ENCODE measurements at regions not wholly inside any gene's neighbourhood (a gene's known extent, or its start where the extent isn't known, plus 50 kb on each side); places are given as distances from the start of the nearest gene placed in this dataset.
"Not testable (repeated sequence)": the region's sequence is repeated elsewhere in the genome, so short reads cannot be mapped to it uniquely, and the experiment has no call there.

DNA sequence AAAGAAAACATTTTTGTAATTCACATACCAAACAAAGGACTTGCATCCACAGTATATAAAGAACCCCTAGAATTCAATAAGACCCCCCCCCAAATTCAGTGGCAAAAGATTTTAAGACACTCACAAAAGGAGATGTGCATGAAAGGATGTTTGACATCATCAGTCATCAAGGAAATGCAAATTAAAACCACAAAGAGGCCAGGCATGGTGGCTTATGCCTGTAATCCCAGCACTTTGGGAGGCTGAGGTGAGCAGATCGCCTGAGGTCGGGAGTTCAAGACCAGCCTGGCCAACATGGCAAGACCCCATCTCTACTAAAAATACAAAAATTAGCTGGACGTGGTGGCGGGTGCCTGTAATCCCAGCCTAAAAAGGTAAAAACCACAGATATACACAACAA, 61.3 kb downstream of the AIPL1 start:
- not testable (repeated sequence) for H3K36me3 ChIP-seq (ENCODE audit: insufficient read depth, low read length); H3K9me3 ChIP-seq (ENCODE audit: low read length)

GRCh38 chr17:6366221-6366666, 68.7 kb downstream of the AIPL1 start:
- no peak overlapping the region for H2AFZ ChIP-seq (ENCODE audit: low read depth, low read length)
- no peaks in the 10 kb centered on the region for H3K9me3 ChIP-seq (ENCODE audit: low read length)
- no peaks in the 10 kb centered on the region for H3K4me1 ChIP-seq (ENCODE audit: insufficient read depth, low read length)
- no peak overlapping the region for H3K4me3 ChIP-seq (ENCODE audit: low read length)
- no peaks in the 10 kb centered on the region for H3K36me3 ChIP-seq (ENCODE audit: insufficient read depth, low read length)
- no peaks in the 10 kb centered on the region for H3K27me3 ChIP-seq (ENCODE audit: insufficient read depth, low read length)

More for the DNA sequence above, 61.3 kb downstream of the AIPL1 start:
- H3K4me3 ChIP-seq (ENCODE audit: low read length); H2AFZ ChIP-seq (ENCODE audit: low read depth, low read length); H3K27me3 ChIP-seq (ENCODE audit: insufficient read depth, low read length): not testable (repeated sequence)
- H3K4me1 ChIP-seq (ENCODE audit: insufficient read depth, low read length): peaks cover 29% of the 10 kb centered on the region

DNA sequence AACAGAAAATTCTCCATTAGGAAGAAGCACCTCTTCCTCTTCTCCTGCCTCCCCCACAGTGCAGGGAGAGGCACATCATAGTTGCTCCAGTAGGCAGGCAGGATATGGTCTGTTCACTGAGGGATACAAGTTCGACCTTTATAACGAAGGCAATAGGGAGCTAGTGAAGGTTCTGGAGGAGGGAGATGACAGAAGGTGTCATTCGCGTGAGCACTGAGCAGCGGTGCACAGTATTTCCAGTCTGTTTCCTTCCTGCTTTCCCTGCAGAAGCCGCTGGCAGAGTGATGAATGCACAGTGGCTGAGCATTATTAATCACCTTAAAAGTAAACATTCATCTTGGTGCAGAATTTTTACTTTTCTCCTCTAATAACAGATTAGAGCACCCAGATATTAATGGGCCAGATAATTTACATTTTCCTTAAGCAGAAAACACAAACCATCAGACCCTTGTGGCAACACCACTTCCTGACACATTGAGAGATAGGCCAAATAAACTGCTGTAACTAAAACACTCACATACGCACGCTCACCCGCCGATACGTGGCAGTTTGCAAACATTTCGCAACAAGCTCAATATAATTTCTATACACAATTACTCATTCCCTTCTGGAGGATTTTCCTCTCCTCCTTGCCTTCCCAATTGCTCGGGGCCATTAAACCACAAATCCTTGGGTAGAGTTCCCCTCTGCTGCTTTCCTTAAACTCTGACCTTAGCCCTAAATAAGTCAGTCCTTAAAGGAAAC, 69.5 kb downstream of the AIPL1 start:
- no peaks in the 10 kb centered on the region for H3K27me3 ChIP-seq (ENCODE audit: insufficient read depth, low read length)
- no peaks in the 10 kb centered on the region for H3K36me3 ChIP-seq (ENCODE audit: insufficient read depth, low read length)
- H3K9me3 ChIP-seq (ENCODE audit: low read length): no peaks in the 10 kb centered on the region

DNA sequence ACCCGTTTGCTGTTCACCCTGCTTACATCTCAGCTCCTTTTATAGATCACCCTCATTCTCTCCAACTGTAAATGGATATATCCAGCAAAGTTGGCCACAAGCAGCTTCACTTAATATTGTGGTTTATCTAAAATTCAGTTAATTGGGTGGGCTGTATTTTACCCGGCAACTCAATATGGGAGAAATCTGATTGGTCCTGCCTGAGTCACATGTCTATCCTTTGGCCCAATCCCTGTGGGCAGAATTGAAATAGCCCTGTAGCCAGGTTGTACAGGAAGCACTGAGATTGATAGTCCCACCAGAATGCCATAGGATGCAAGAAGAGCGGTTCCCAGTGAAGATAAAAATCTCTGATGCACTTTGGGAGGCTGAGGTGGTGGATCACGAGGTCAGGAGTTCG, 73.2 kb downstream of the AIPL1 start:
- Histone ChIP-seq H3K4me3 (ENCODE audit: low read length) (no peak overlapping the region), H3K36me3 (ENCODE audit: insufficient read depth, low read length) (no peaks in the 10 kb centered on the region), H3K27me3 (ENCODE audit: insufficient read depth, low read length) (no peaks in the 10 kb centered on the region), H3K4me1 (ENCODE audit: insufficient read depth, low read length) (no peaks in the 10 kb centered on the region), H3K9me3 (ENCODE audit: low read length) (no peaks in the 10 kb centered on the region), H2AFZ (ENCODE audit: low read depth, low read length) (no peak overlapping the region)

More for the DNA sequence above, 69.5 kb downstream of the AIPL1 start:
- Histone ChIP-seq H3K4me3 (ENCODE audit: low read length) (no peak overlapping the region), H3K4me1 (ENCODE audit: insufficient read depth, low read length) (no peaks in the 10 kb centered on the region), H2AFZ (ENCODE audit: low read depth, low read length) (no peak overlapping the region)

DNA sequence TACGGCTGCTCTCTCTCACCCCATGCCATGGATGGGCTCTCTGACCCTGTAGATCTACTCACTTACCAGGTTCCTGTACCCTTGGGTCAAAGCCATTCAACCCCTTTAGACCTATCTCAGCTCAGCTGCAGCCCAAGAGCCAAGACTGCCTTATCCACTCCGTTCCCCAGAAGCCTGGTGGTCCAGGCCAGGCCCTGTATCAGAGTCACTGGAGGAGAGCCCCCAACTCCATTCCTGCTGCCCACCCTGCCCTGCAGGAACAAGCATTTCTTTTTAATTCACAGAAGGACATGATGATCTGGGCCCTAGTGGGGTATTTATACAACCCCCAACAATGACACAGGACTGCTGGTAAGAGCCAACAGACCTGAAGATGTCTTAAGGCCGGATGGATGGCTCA, 76.8 kb downstream of the AIPL1 start:
- Histone ChIP-seq H3K4me3 (ENCODE audit: low read length) (no peak overlapping the region), H3K9me3 (ENCODE audit: low read length) (no peaks in the 10 kb centered on the region), H2AFZ (ENCODE audit: low read depth, low read length) (no peak overlapping the region), H3K27me3 (ENCODE audit: insufficient read depth, low read length) (no peaks in the 10 kb centered on the region), H3K36me3 (ENCODE audit: insufficient read depth, low read length) (no peaks in the 10 kb centered on the region), H3K4me1 (ENCODE audit: insufficient read depth, low read length) (no peaks in the 10 kb centered on the region)

DNA sequence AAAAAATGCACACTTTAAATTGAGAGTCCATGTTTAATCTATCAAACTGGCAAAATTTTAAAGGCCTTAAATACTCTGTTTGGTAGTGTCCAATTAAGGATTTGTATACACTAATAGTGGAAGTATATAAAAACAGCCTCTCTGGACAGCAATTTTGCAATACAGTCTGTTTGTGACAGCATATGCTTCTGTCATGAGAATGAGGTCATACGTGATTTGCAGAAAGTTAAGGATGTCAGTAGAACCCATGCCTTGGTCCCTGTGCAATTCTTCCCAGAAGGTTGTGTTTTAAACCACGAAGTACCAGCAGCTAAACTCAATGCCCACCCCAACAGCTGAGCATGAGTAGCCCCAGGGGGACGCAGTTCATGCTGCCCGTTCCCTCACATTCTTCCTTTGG, 78.4 kb downstream of the AIPL1 start:
- Histone ChIP-seq H3K9me3 (ENCODE audit: low read length) (no peaks in the 10 kb centered on the region), H3K4me1 (ENCODE audit: insufficient read depth, low read length) (no peaks in the 10 kb centered on the region), H3K27me3 (ENCODE audit: insufficient read depth, low read length) (no peaks in the 10 kb centered on the region), H3K4me3 (ENCODE audit: low read length) (no peak overlapping the region), H3K36me3 (ENCODE audit: insufficient read depth, low read length) (no peaks in the 10 kb centered on the region), H2AFZ (ENCODE audit: low read depth, low read length) (no peak overlapping the region)

- Histone ChIP-seq H3K4me3 (ENCODE audit: low read length) (no peak overlapping the region), H3K36me3 (ENCODE audit: insufficient read depth, low read length) (no peaks in the 10 kb centered on the region), H3K4me1 (ENCODE audit: insufficient read depth, low read length) (no peaks in the 10 kb centered on the region), H3K9me3 (ENCODE audit: low read length) (no peaks in the 10 kb centered on the region), H3K27me3 (ENCODE audit: insufficient read depth, low read length) (no peaks in the 10 kb centered on the region), H2AFZ (ENCODE audit: low read depth, low read length) (no peak overlapping the region)
These were observed 79.7 kb downstream of the AIPL1 start for GRCh38 chr17:6355196-6355595.

DNA sequence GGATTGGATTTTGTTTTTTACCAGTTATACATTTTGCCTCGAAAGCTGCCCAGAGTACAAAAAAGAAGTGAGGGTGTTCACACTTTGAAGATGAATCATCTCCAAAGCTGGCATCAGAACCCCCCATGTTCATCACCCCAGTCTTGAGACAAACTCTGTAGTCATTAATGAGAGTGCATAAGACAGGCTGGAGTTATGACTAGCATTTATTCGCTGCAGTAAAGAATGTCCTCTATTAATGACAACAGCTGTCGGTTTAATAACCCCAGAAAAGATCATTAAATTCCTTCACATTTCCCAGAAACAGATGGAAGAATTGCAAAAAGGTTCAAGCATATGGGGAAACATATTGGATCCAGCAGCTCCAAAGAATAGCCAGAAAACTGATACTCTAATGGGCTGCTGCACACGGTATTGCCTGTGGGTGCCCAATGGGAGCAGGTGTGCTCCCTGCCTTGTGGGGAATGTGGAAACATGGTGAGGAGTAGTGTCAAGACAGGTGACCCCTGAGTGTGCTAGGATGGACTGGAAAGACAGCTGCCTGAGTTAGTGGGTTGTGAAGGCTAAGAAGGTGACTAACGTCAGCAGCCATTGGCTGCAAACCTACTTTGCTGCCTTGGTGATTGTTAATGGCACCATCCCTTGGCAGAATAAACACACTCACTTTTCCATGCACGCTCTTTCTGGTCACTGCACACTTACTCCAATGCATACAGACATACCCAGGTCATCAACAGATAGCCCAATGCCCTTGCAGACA, 81.9 kb downstream of the AIPL1 start:
- Histone ChIP-seq H3K27me3 (ENCODE audit: insufficient read depth, low read length) (no peaks in the 10 kb centered on the region), H3K36me3 (ENCODE audit: insufficient read depth, low read length) (no peaks in the 10 kb centered on the region), H3K4me3 (ENCODE audit: low read length) (no peak overlapping the region), H3K9me3 (ENCODE audit: low read length) (no peaks in the 10 kb centered on the region), H3K4me1 (ENCODE audit: insufficient read depth, low read length) (no peaks in the 10 kb centered on the region), H2AFZ (ENCODE audit: low read depth, low read length) (no peak overlapping the region)

DNA sequence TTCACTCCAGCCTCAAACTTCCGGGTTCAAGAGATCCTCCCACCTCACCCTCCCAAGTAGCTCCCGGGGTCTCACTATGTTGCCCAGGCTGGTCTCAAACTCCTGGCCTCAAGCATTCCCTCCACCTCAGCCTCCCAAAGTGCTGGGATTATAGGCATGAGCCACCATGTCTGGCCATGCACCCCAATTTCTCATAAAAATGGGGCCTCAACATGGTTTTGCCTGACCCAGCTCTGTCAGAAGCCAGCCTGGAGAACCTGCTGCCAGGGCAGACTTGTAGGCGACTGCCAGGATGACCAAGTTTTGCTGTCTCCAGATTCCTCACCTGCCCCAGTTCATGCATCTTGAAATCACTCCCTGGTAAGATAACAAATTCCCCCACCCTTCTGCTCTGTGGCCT, 82.9 kb downstream of the AIPL1 start:
- H3K4me3 ChIP-seq (ENCODE audit: low read length): no peak overlapping the region
- H3K36me3 ChIP-seq (ENCODE audit: insufficient read depth, low read length): no peaks in the 10 kb centered on the region
- H2AFZ ChIP-seq (ENCODE audit: low read depth, low read length): no peak overlapping the region
- H3K9me3 ChIP-seq (ENCODE audit: low read length): no peaks in the 10 kb centered on the region
- no peaks in the 10 kb centered on the region for H3K4me1 ChIP-seq (ENCODE audit: insufficient read depth, low read length)
- no peaks in the 10 kb centered on the region for H3K27me3 ChIP-seq (ENCODE audit: insufficient read depth, low read length)

DNA sequence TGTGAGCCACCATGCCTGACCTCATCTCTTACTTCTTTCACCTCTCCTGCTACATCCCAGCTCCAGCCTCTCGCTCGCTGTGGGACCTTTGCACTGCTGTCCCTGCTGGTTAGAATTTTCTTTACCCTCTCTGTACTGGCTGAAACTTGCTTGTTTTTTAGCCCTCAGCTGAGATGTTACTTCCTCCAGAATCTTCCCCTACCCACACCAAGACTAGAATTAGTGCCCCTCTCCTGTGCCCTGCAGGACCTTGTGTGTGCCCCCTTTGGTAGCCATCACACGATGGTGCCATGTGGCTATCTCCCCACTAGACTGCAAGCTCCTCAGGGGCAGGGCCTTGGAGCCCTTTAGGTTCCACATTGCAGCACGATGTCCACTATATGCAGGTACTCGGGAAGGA, 84.1 kb downstream of the AIPL1 start:
- H3K9me3 ChIP-seq (ENCODE audit: low read length): no peaks in the 10 kb centered on the region
- H3K27me3 ChIP-seq (ENCODE audit: insufficient read depth, low read length): no peaks in the 10 kb centered on the region
- no peak overlapping the region for H3K4me3 ChIP-seq (ENCODE audit: low read length)
- no peaks in the 10 kb centered on the region for H3K36me3 ChIP-seq (ENCODE audit: insufficient read depth, low read length)
- H2AFZ ChIP-seq (ENCODE audit: low read depth, low read length): no peak overlapping the region
- H3K4me1 ChIP-seq (ENCODE audit: insufficient read depth, low read length): no peaks in the 10 kb centered on the region

DNA sequence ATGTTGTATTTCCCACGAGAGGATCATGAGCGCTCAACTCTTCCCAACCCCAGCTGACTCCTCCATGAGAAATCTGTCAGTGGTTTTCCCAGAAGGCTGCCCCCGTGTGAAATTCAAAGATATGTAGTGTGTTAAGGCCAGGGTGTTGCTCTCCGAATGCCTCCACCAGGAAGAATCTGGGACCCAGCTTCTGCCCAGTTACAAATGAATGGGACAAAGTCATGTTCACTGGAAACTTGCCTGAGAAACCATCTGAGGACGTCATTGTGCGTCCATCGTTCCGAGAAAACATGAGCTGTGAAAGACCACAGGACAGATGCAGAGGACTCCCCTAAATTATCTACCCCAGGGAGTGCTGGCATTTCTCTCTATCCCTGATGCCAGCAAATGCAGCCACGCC, 86.0 kb downstream of the AIPL1 start:
- Histone ChIP-seq H3K4me3 (ENCODE audit: low read length) (no peak overlapping the region), H3K27me3 (ENCODE audit: insufficient read depth, low read length) (no peaks in the 10 kb centered on the region), H3K4me1 (ENCODE audit: insufficient read depth, low read length) (no peaks in the 10 kb centered on the region), H3K36me3 (ENCODE audit: insufficient read depth, low read length) (no peaks in the 10 kb centered on the region), H3K9me3 (ENCODE audit: low read length) (no peaks in the 10 kb centered on the region), H2AFZ (ENCODE audit: low read depth, low read length) (no peak overlapping the region)

GRCh38 chr17:6347776-6348175, 87.1 kb downstream of the AIPL1 start:
- Histone ChIP-seq H3K4me1 (ENCODE audit: insufficient read depth, low read length) (no peaks in the 10 kb centered on the region), H3K4me3 (ENCODE audit: low read length) (no peak overlapping the region), H3K36me3 (ENCODE audit: insufficient read depth, low read length) (no peaks in the 10 kb centered on the region), H2AFZ (ENCODE audit: low read depth, low read length) (no peak overlapping the region), H3K27me3 (ENCODE audit: insufficient read depth, low read length) (no peaks in the 10 kb centered on the region), H3K9me3 (ENCODE audit: low read length) (no peaks in the 10 kb centered on the region)

DNA sequence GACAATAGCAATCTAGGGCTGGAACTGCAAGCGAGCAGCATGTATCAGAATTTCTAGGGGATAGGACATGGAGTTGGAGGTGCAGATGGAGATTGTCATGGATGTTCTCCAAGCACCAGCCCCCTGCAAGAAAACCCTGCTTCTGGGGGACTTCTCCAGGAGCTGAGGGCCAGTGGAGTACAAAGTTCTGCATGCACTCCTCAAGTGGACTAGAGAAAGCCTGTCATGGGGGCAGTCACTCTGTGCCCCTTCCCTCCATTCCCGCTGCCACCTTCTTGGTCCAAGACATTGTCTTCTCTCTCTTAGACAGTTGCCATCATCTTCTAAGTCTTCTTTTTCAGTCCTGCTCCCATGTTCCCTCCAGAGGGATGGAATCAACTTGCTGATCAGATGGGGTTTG, 87.9 kb downstream of the AIPL1 start:
- Histone ChIP-seq H3K9me3 (ENCODE audit: low read length) (no peaks in the 10 kb centered on the region), H3K4me1 (ENCODE audit: insufficient read depth, low read length) (no peaks in the 10 kb centered on the region), H3K36me3 (ENCODE audit: insufficient read depth, low read length) (no peaks in the 10 kb centered on the region), H3K4me3 (ENCODE audit: low read length) (no peak overlapping the region), H3K27me3 (ENCODE audit: insufficient read depth, low read length) (no peaks in the 10 kb centered on the region), H2AFZ (ENCODE audit: low read depth, low read length) (no peak overlapping the region)
